Mesenchymal stem cell (in vitro differentiated cells and primary cell): ENCODE measurements at regions not wholly inside any gene's neighbourhood (a gene's known extent, or its start where the extent isn't known, plus 50 kb on each side); places are given as distances from the start of the nearest gene placed in this dataset.

Experiments used
- DNase-seq: peaks from one replicate; pipeline ENCODE4 v3.0.0-alpha.2; 2013
- H2AFZ ChIP-seq: one replicate; pipeline ENCODE4 v1.6.1; 2013; ENCODE audit warnings: low read depth, mild to moderate bottlenecking, control low read depth, inconsistent platforms, low read length, moderate library complexity
- H2AK5ac ChIP-seq: 2 replicates; pipeline ENCODE4 v1.6.1; 2013; ENCODE audit warnings: low read length, moderate library complexity, mild to moderate bottlenecking, inconsistent platforms; ENCODE audit not compliant: severe bottlenecking
- H2BK120ac ChIP-seq: one replicate; pipeline ENCODE4 v1.6.1; 2013; ENCODE audit warnings: low read depth, mild to moderate bottlenecking, inconsistent platforms, low read length, moderate library complexity
- H2BK12ac ChIP-seq, 2 experiments: one replicate each; pipeline ENCODE4 v1.6.1; 2013; ENCODE audit warnings: inconsistent platforms in 2 of 2, low read length in 2 of 2, mild to moderate bottlenecking in 2 of 2, moderate library complexity in 2 of 2, control low read depth in 1 of 2
- H2BK15ac ChIP-seq: one replicate; pipeline ENCODE4 v1.6.1; 2013; ENCODE audit warnings: mild to moderate bottlenecking, low read depth, inconsistent platforms; ENCODE audit not compliant: poor library complexity, severe bottlenecking
- H2BK5ac ChIP-seq: 2 replicates; pipeline ENCODE4 v1.6.1; 2013; ENCODE audit warnings: low read depth, mild to moderate bottlenecking, low read length, control low read depth, inconsistent platforms; ENCODE audit not compliant: poor library complexity, severe bottlenecking
- H3K14ac ChIP-seq, 2 experiments: one replicate each; pipeline ENCODE4 v1.6.1; 2013; ENCODE audit warnings: inconsistent platforms in 2 of 2, low read length in 2 of 2, control low read depth in 1 of 2, mild to moderate bottlenecking in 1 of 2, moderate library complexity in 1 of 2
- H3K18ac ChIP-seq, 2 experiments: one replicate each; pipeline ENCODE4 v1.6.1; 2013; ENCODE audit warnings: inconsistent platforms in 2 of 2, low read length in 2 of 2, control low read depth in 1 of 2, low read depth in 1 of 2, mild to moderate bottlenecking in 1 of 2
- H3K23ac ChIP-seq, 2 experiments: one replicate each; pipeline ENCODE4 v1.6.1; 2013; ENCODE audit warnings: inconsistent platforms in 2 of 2, low read length in 2 of 2, mild to moderate bottlenecking in 2 of 2, moderate library complexity in 2 of 2, control low read depth in 1 of 2
- H3K27ac ChIP-seq: 2 replicates; pipeline ENCODE4 v1.5.1; 2013; ENCODE audit warnings: mild to moderate bottlenecking, moderate library complexity, low read length, control low read depth, inconsistent platforms; ENCODE audit not compliant: poor library complexity, severe bottlenecking
- H3K27me3 ChIP-seq, 2 experiments: 2 replicates each; pipeline versions ENCODE4 v1.6.1 to v1.7.0; 2013; ENCODE audit warnings: low read length in 2 of 2, mild to moderate bottlenecking in 2 of 2, moderate library complexity in 2 of 2, control low read depth in 1 of 2, inconsistent platforms in 1 of 2; ENCODE audit not compliant: control insufficient read depth in 1 of 2, insufficient read depth in 1 of 2
- H3K36me3 ChIP-seq, 2 experiments: 2 replicates each; pipeline versions ENCODE4 v1.6.1 to v1.7.0; 2013; ENCODE audit warnings: low read length in 2 of 2, control low read depth in 1 of 2, inconsistent platforms in 1 of 2, low read depth in 1 of 2, mild to moderate bottlenecking in 1 of 2; ENCODE audit not compliant: insufficient read depth in 2 of 2, control insufficient read depth in 1 of 2
- H3K4ac ChIP-seq, 2 experiments: one replicate each; pipeline ENCODE4 v1.6.1; 2013; ENCODE audit warnings: inconsistent platforms in 2 of 2, low read length in 2 of 2, mild to moderate bottlenecking in 2 of 2, moderate library complexity in 2 of 2, control low read depth in 1 of 2, low read depth in 1 of 2
- H3K4me1 ChIP-seq: 2 replicates; pipeline ENCODE4 v1.6.1; 2013; ENCODE audit warnings: low read depth, low read length, control low read depth; ENCODE audit not compliant: control insufficient read depth, insufficient read depth
- H3K4me2 ChIP-seq: 2 replicates; pipeline ENCODE4 v1.6.1; 2013; ENCODE audit warnings: low read length, mild to moderate bottlenecking, inconsistent platforms; ENCODE audit not compliant: poor library complexity, severe bottlenecking
- H3K4me3 ChIP-seq, 2 experiments: 2 replicates each; pipeline versions ENCODE4 v1.5.1 to v1.7.0; 2013; ENCODE audit warnings: low read length in 2 of 2, mild to moderate bottlenecking in 2 of 2, control low read depth in 1 of 2, low read depth in 1 of 2; ENCODE audit not compliant: insufficient read depth in 1 of 2
- H3K79me1 ChIP-seq: replicated peaks from 2 replicates; pipeline ENCODE4 v1.6.1; 2013; ENCODE audit warnings: mild to moderate bottlenecking, control low read depth, low read length, inconsistent platforms; ENCODE audit not compliant: poor library complexity, severe bottlenecking
- H3K9ac ChIP-seq: 2 replicates; pipeline ENCODE4 v1.7.0; 2013; ENCODE audit warnings: mild to moderate bottlenecking, low read length, moderate library complexity
- H3K9me3 ChIP-seq: 2 replicates; pipeline ENCODE4 v1.7.0; 2013; ENCODE audit warnings: mild to moderate bottlenecking, low read length; ENCODE audit not compliant: control insufficient read depth
- H4K8ac ChIP-seq: one replicate; pipeline ENCODE4 v1.6.1; 2013; ENCODE audit warnings: inconsistent platforms, mild to moderate bottlenecking, low read length, moderate library complexity
- H4K91ac ChIP-seq: one replicate; pipeline ENCODE4 v1.6.1; 2013; ENCODE audit warnings: mild to moderate bottlenecking, low read length, inconsistent platforms
- WGBS: methylation state at CpG from one replicate; pipeline ENCODE4 v1.1.7; 2013; ENCODE audit warnings: mixed read lengths; 5-methylcytosine and 5-hydroxymethylcytosine counted together

- H2BK5ac ChIP-seq, result no peak overlapping the region
- no peak overlapping the region for H3K9ac ChIP-seq
- H4K8ac ChIP-seq, result no peak overlapping the region
- no peak overlapping the region for H2BK15ac ChIP-seq
- no peak overlapping the region for H3K4me3 ChIP-seq
- H3K36me3 ChIP-seq, result no peaks in the 10 kb centered on the region
- H3K23ac ChIP-seq, result no peak overlapping the region
- H3K4me1 ChIP-seq, result no peaks in the 10 kb centered on the region
- H3K4me2 ChIP-seq, result no peak overlapping the region
- H3K14ac ChIP-seq, result peak overlapping the region in 1 of 2 experiments; percentile 18
- WGBS, result 53% methylated on average over 2 of the region's 3 CpGs
- no peak overlapping the region for H4K91ac ChIP-seq
- H3K4ac ChIP-seq, result no peak overlapping the region
- H3K79me1 ChIP-seq, result no peaks in the 10 kb centered on the region
- no peak overlapping the region for H3K18ac ChIP-seq
- no peak overlapping the region for H2BK120ac ChIP-seq
- no peak for DNase-seq
- peaks cover 4 to 16% of the 10 kb centered on the region in 2 experiments for H3K27me3 ChIP-seq
- H2AFZ ChIP-seq, result no peak overlapping the region
- no peak overlapping the region for H3K27ac ChIP-seq
- no peaks in the 10 kb centered on the region for H3K9me3 ChIP-seq
- H2AK5ac ChIP-seq, result no peak overlapping the region
- no peak overlapping the region for H2BK12ac ChIP-seq
These were observed 156.8 kb upstream of the NFE2L3 start for GRCh38 chr7:25995216-25995615.

GRCh38 chr7:25996006-25996408, 156.0 kb upstream of the NFE2L3 start:
- 88% methylated on average over 5 of the region's 7 CpGs for WGBS
- Histone ChIP-seq H4K8ac (no peak overlapping the region), H2AFZ (no peak overlapping the region), H3K14ac (no peak overlapping the region), H2BK120ac (no peak overlapping the region), H3K27me3 (peaks cover 4 to 16% of the 10 kb centered on the region in 2 experiments), H4K91ac (no peak overlapping the region), H3K9me3 (no peaks in the 10 kb centered on the region), H2AK5ac (no peak overlapping the region), H3K27ac (no peak overlapping the region), H3K4me3 (no peak overlapping the region), H3K4me2 (no peak overlapping the region), H3K4me1 (no peaks in the 10 kb centered on the region), H3K36me3 (no peaks in the 10 kb centered on the region), H2BK15ac (no peak overlapping the region), H3K4ac (no peak overlapping the region), H2BK12ac (no peak overlapping the region), H3K18ac (no peak overlapping the region), H3K79me1 (no peaks in the 10 kb centered on the region), H2BK5ac (no peak overlapping the region), H3K9ac (no peak overlapping the region), H3K23ac (no peak overlapping the region)
- DNase-seq, result no peak

- Histone ChIP-seq H2AFZ (no peak overlapping the region), H3K23ac (no peak overlapping the region), H3K36me3 (no peaks in the 10 kb centered on the region), H3K4ac (no peak overlapping the region), H3K18ac (no peak overlapping the region), H3K9ac (no peak overlapping the region), H3K27me3 (peaks cover 4 to 16% of the 10 kb centered on the region in 2 experiments), H3K79me1 (no peaks in the 10 kb centered on the region), H3K4me3 (no peak overlapping the region), H3K14ac (no peak overlapping the region), H3K27ac (no peak overlapping the region), H2BK12ac (no peak overlapping the region), H3K4me1 (no peaks in the 10 kb centered on the region), H2BK15ac (no peak overlapping the region), H4K91ac (no peak overlapping the region), H2AK5ac (no peak overlapping the region), H3K4me2 (no peak overlapping the region), H4K8ac (no peak overlapping the region), H3K9me3 (no peaks in the 10 kb centered on the region), H2BK5ac (no peak overlapping the region), H2BK120ac (no peak overlapping the region)
- no peak for DNase-seq
- 89% methylated on average over 9 of the region's 9 CpGs for WGBS
These were observed 153.5 kb upstream of the NFE2L3 start for GRCh38 chr7:25998499-25998898.

GRCh38 chr7:26000841-26001240, 151.2 kb upstream of the NFE2L3 start:
- Histone ChIP-seq H3K27me3 (peaks cover 7 to 8% of the 10 kb centered on the region in 2 experiments), H3K36me3 (no peaks in the 10 kb centered on the region), H2AK5ac (no peak overlapping the region), H3K14ac (no peak overlapping the region), H2BK5ac (no peak overlapping the region), H3K9ac (no peak overlapping the region), H3K4ac (no peak overlapping the region), H2BK120ac (no peak overlapping the region), H3K4me2 (no peak overlapping the region), H2BK15ac (no peak overlapping the region), H3K18ac (no peak overlapping the region), H3K4me1 (no peaks in the 10 kb centered on the region), H2AFZ (no peak overlapping the region), H3K9me3 (no peaks in the 10 kb centered on the region), H4K8ac (no peak overlapping the region), H3K23ac (no peak overlapping the region), H3K27ac (no peak overlapping the region), H2BK12ac (no peak overlapping the region), H4K91ac (no peak overlapping the region), H3K79me1 (no peaks in the 10 kb centered on the region), H3K4me3 (no peak overlapping the region)
- 90% methylated on average over 1 of the region's 3 CpGs for WGBS
- no peak for DNase-seq
